Stimulated activated CD8-positive, alpha-beta memory T cell treated with anti-CD3 and anti-CD28 coated beads, Interleukin-7, amount 100 ng/mL, for 48 hours (primary cell): ENCODE measurements at regions not wholly inside any gene's neighbourhood (a gene's known extent, or its start where the extent isn't known, plus 50 kb on each side); places are given as distances from the start of the nearest gene placed in this dataset.
"Not testable (repeated sequence)": the region's sequence is repeated elsewhere in the genome, so short reads cannot be mapped to it uniquely, and the experiment has no call there.

Source experiments
- DNase-seq, 2 donors: peaks; one replicate each; pipeline ENCODE4 v3.0.0-alpha.2; 2020; ENCODE audit warnings: low read depth in 1 of 2; ENCODE audit errors: extremely low read depth in 1 of 2

GRCh38 chr5:142542078-142542477 is 143.8 kb downstream of the FGF1 start:
- no peak for DNase-seq

GRCh38 chr5:142540922-142541422 is 144.9 kb downstream of the FGF1 start:
- DNase-seq: no peak

GRCh38 chr5:142539154-142539740 is 146.6 kb downstream of the FGF1 start:
- no peak for DNase-seq

GRCh38 chr5:142537938-142538337 is 148.0 kb downstream of the FGF1 start:
- no peak for DNase-seq

- DNase-seq: no peak
Observed at GRCh38 chr5:142532781-142533176, 153.1 kb downstream of the FGF1 start.

GRCh38 chr5:142531977-142532780 is 153.7 kb downstream of the FGF1 start:
- DNase-seq: no peak

- DNase-seq: no peak
Observed at GRCh38 chr5:142530904-142531303, 155.0 kb downstream of the FGF1 start.

GRCh38 chr5:142529626-142530278 is 156.1 kb downstream of the FGF1 start:
- no peak for DNase-seq

- DNase-seq: no peak
Observed at GRCh38 chr5:142527664-142528295, 158.1 kb downstream of the FGF1 start.

GRCh38 chr5:142527234-142527633 is 158.7 kb downstream of the FGF1 start:
- no peak for DNase-seq

GRCh38 chr5:142522983-142523382 is 162.9 kb downstream of the FGF1 start:
- no peak for DNase-seq

- no peak for DNase-seq
Observed at GRCh38 chr5:142521706-142522105, 164.2 kb downstream of the FGF1 start.

- no peak for DNase-seq
Observed at GRCh38 chr5:142520885-142521284, 165.0 kb downstream of the FGF1 start.

- DNase-seq: not testable (repeated sequence)
Observed at GRCh38 chr5:142519913-142520312, 166.0 kb downstream of the FGF1 start.

GRCh38 chr5:142517840-142518239 is 168.1 kb downstream of the FGF1 start:
- DNase-seq: no peak

GRCh38 chr5:142516732-142517131 is 169.2 kb downstream of the FGF1 start:
- DNase-seq: no peak

- no peak for DNase-seq
Observed at GRCh38 chr5:142515036-142515435, 170.9 kb downstream of the FGF1 start.

- no peak for DNase-seq
Observed at GRCh38 chr5:142514196-142514595, 171.7 kb downstream of the FGF1 start.

GRCh38 chr5:142512043-142513042 is 173.5 kb downstream of the FGF1 start:
- DNase-seq: no peak

- DNase-seq: no peak
Observed at GRCh38 chr5:142511358-142511757, 174.5 kb downstream of the FGF1 start.
